WTC11 (cell line): ENCODE measurements at regions not wholly inside any gene's neighbourhood (a gene's known extent, or its start where the extent isn't known, plus 50 kb on each side); places are given as distances from the start of the nearest gene placed in this dataset.

ENCODE experiments used
- ATAC-seq: fragments of 200-7000 bp; cut with Tn5 transposase; 2 replicates; pipeline ENCODE4 v1.10.0; 2021; ENCODE audit warnings: mild to moderate bottlenecking, moderate library complexity
- CTCF ChIA-PET: fragments of 300-600 bp; sonication (Branson Sonifier 250); formaldehyde crosslinking; loops from one replicate; lab custom pipeline; 2021; ENCODE audit warnings: antibody characterized with exemption; lab: Charles Lee
- POLR2A ChIA-PET: fragments of 350-600 bp; sonication (Branson Sonifier 250); formaldehyde crosslinking; loops from one replicate; lab custom pipeline; 2021; ENCODE audit warnings: antibody characterized with exemption; lab: Charles Lee
- DNase-seq: peaks from one replicate; pipeline ENCODE4 v3.0.0; 2021; ENCODE audit warnings: low spot score
- H3K27ac Mint-ChIP-seq: 2 replicates; pipeline ENCODE4 v1.8.0; 2021; ENCODE audit warnings: mixed read lengths
- H3K27me3 Mint-ChIP-seq: 2 replicates; pipeline ENCODE4 v1.8.0; 2021; ENCODE audit warnings: low read depth, mild to moderate bottlenecking, moderate library complexity, mixed read lengths
- H3K36me3 Mint-ChIP-seq: 2 replicates; pipeline ENCODE4 v1.8.0; 2021; ENCODE audit warnings: mixed read lengths
- H3K4me1 Mint-ChIP-seq: 2 replicates; pipeline ENCODE4 v1.8.0; 2022; ENCODE audit warnings: mixed read lengths
- H3K4me3 Mint-ChIP-seq: 2 replicates; pipeline ENCODE4 v1.8.0; 2021; ENCODE audit warnings: mild to moderate bottlenecking, moderate library complexity, mixed read lengths
- H3K9me3 Mint-ChIP-seq: 2 replicates; pipeline ENCODE4 v1.8.0; 2021; ENCODE audit warnings: mixed read lengths
- AR ChIP-seq: fragments of 250-450 bp; sonication (Bioruptor Pico); IDR thresholded peaks from 2 replicates; pipeline ENCODE4 v1.9.0; 2021; ENCODE audit warnings: mild to moderate bottlenecking
- ATF1 ChIP-seq: sonication (generic); formaldehyde crosslinking; IDR thresholded peaks from 2 replicates; pipeline ENCODE4 v1.8.1; 2023; ENCODE audit warnings: mild to moderate bottlenecking, moderate library complexity, missing genetic modification reagents
- ATF3 ChIP-seq: sonication (generic); formaldehyde crosslinking; conservative IDR thresholded peaks from 2 replicates; pipeline ENCODE4 v1.8.1; 2022; ENCODE audit warnings: mild to moderate bottlenecking, missing genetic modification reagents
- E2F1 ChIP-seq: sonication (generic); formaldehyde crosslinking; IDR thresholded peaks from 2 replicates; pipeline ENCODE4 v1.8.0; 2022; ENCODE audit warnings: mild to moderate bottlenecking, missing genetic modification reagents
- ERG ChIP-seq: fragments of 250-450 bp; sonication (Bioruptor Pico); IDR thresholded peaks from 2 replicates; pipeline ENCODE4 v1.8.0; 2021; ENCODE audit warnings: mild to moderate bottlenecking
- ESRRA ChIP-seq: sonication (generic); formaldehyde crosslinking; IDR thresholded peaks from 2 replicates; pipeline ENCODE4 v1.8.1; 2022; ENCODE audit warnings: mild to moderate bottlenecking, missing genetic modification reagents, borderline replicate concordance
- FOXP4 ChIP-seq: sonication (generic); formaldehyde crosslinking; IDR thresholded peaks from 2 replicates; pipeline ENCODE4 v1.8.0; 2022; ENCODE audit warnings: mild to moderate bottlenecking, missing genetic modification reagents
- MYBL2 ChIP-seq: sonication (generic); formaldehyde crosslinking; IDR thresholded peaks from 2 replicates; pipeline ENCODE4 v1.8.1; 2023; ENCODE audit warnings: mild to moderate bottlenecking, moderate library complexity, missing genetic modification reagents
- NFYB ChIP-seq: sonication (generic); formaldehyde crosslinking; conservative IDR thresholded peaks from 2 replicates; pipeline ENCODE4 v1.8.0; 2022; ENCODE audit warnings: low read depth, missing genetic modification reagents
- NR1H2 ChIP-seq: sonication (generic); formaldehyde crosslinking; IDR thresholded peaks from 2 replicates; pipeline ENCODE4 v1.9.0; 2021; ENCODE audit warnings: mild to moderate bottlenecking, moderate library complexity, missing genetic modification reagents
- PREB ChIP-seq: sonication (generic); formaldehyde crosslinking; IDR thresholded peaks from 2 replicates; pipeline ENCODE4 v1.8.1; 2022; ENCODE audit warnings: mild to moderate bottlenecking, missing genetic modification reagents, moderate library complexity, borderline replicate concordance
- SMAD4 ChIP-seq: sonication (generic); formaldehyde crosslinking; IDR thresholded peaks from 2 replicates; pipeline ENCODE4 v1.8.0; 2022; ENCODE audit warnings: mild to moderate bottlenecking, missing genetic modification reagents
- ZNF121 ChIP-seq: sonication (generic); formaldehyde crosslinking; IDR thresholded peaks from 2 replicates; pipeline ENCODE4 v1.8.0; 2023; ENCODE audit warnings: missing genetic modification reagents
- ZSCAN18 ChIP-seq: fragments of 250-450 bp; sonication (Bioruptor Pico); IDR thresholded peaks from 2 replicates; pipeline ENCODE4 v2.1.2; 2022; ENCODE audit warnings: mild to moderate bottlenecking, moderate library complexity

- Mint-ChIP-seq H3K36me3 (peaks cover 19% of the 10 kb centered on the region), H3K27me3 (no peaks in the 10 kb centered on the region), H3K4me3 (no peak overlapping the region), H3K4me1 (peaks cover 28% of the 10 kb centered on the region), H3K27ac (no peak overlapping the region), H3K9me3 (peaks cover 6% of the 10 kb centered on the region; the same call in 1 of the 2 replicates)
- no peak for ATAC-seq
- ChIA-PET POLR2A (no interaction called here), CTCF (no interaction called here)
- no peak for DNase-seq
- TF ChIP-seq FOXP4 (CRISPR knock-in tag), result no peak
Observed at GRCh38 chr11:92802644-92803043, 166.8 kb upstream of the MTNR1B start.

GRCh38 chr11:92803391-92803790, 166.1 kb upstream of the MTNR1B start:
- H3K27me3 Mint-ChIP-seq, result no peaks in the 10 kb centered on the region
- peaks cover 28% of the 10 kb centered on the region for H3K4me1 Mint-ChIP-seq
- H3K4me3 Mint-ChIP-seq, result no peak overlapping the region
- POLR2A ChIA-PET, result no interaction called here
- DNase-seq, result no peak
- no peak for ATAC-seq
- CTCF ChIA-PET, result no interaction called here
- no peak overlapping the region for H3K27ac Mint-ChIP-seq
- peaks cover 11% of the 10 kb centered on the region for H3K36me3 Mint-ChIP-seq
- TF ChIP-seq NFYB (CRISPR knock-in tag) (no peak), ATF1 (CRISPR knock-in tag) (no peak), ESRRA (CRISPR knock-in tag) (no peak), MYBL2 (CRISPR knock-in tag) (no peak), ATF3 (CRISPR knock-in tag) (no peak), PREB (CRISPR knock-in tag) (no peak), NR1H2 (no peak), SMAD4 (no peak), ERG (CRISPR knock-in tag) (no peak), ZSCAN18 (CRISPR knock-in tag) (no peak), E2F1 (no peak), ZNF121 (CRISPR knock-in tag) (no peak), AR (CRISPR knock-in tag) (no peak)
- no peaks in the 10 kb centered on the region; the same call in 1 of the 2 replicates for H3K9me3 Mint-ChIP-seq
